Activated CD4-positive, alpha-beta T cell treated with anti-CD3 and anti-CD28 coated beads for 24 hours (primary cell): ENCODE measurements at regions not wholly inside any gene's neighbourhood (a gene's known extent, or its start where the extent isn't known, plus 50 kb on each side); places are given as distances from the start of the nearest gene placed in this dataset.

Experiments
- DNase-seq, 2 donors: peaks; one replicate each; pipeline ENCODE4 v3.0.0-alpha.2; 2020; ENCODE audit warnings: low read depth in 2 of 2

GRCh38 chr5:74289238-74289637 is 351.3 kb downstream of the ENC1 start:
- no peak for DNase-seq

GRCh38 chr5:74288448-74289108 is 351.9 kb downstream of the ENC1 start:
- DNase-seq, result no peak

GRCh38 chr5:74288038-74288437 is 352.5 kb downstream of the ENC1 start:
- no peak for DNase-seq

- DNase-seq, result no peak
Observed at GRCh38 chr5:74286734-74287695, 353.5 kb downstream of the ENC1 start.

GRCh38 chr5:74285675-74286280 is 354.8 kb downstream of the ENC1 start:
- DNase-seq, result no peak

- DNase-seq, result no peak
Observed at GRCh38 chr5:74282490-74282889, 358.0 kb downstream of the ENC1 start.

- no peak for DNase-seq
Observed at GRCh38 chr5:74281166-74281565, 359.4 kb downstream of the ENC1 start.

- DNase-seq, result no peak
Observed at GRCh38 chr5:74280306-74280705, 360.2 kb downstream of the ENC1 start.

- no peak for DNase-seq
Observed at GRCh38 chr5:74279244-74279643, 361.3 kb downstream of the ENC1 start.

- no peak for DNase-seq
Observed at GRCh38 chr5:74277418-74277817, 363.1 kb downstream of the ENC1 start.

GRCh38 chr5:74275171-74275992 is 365.1 kb downstream of the ENC1 start:
- no peak for DNase-seq

GRCh38 chr5:74274326-74274725 is 366.2 kb downstream of the ENC1 start:
- no peak for DNase-seq

- no peak for DNase-seq
Observed at GRCh38 chr5:74272831-74273451, 367.6 kb downstream of the ENC1 start.

GRCh38 chr5:74272024-74272775 is 368.3 kb downstream of the ENC1 start:
- no peak for DNase-seq

- no peak for DNase-seq
Observed at GRCh38 chr5:74268297-74268696, 372.2 kb downstream of the ENC1 start.

GRCh38 chr5:74266836-74267235 is 373.7 kb downstream of the ENC1 start:
- no peak for DNase-seq

GRCh38 chr5:74266132-74266531 is 374.4 kb downstream of the ENC1 start:
- no peak for DNase-seq

- DNase-seq, result no peak
Observed at GRCh38 chr5:74262544-74263207, 377.9 kb downstream of the ENC1 start.

- DNase-seq, result no peak
Observed at GRCh38 chr5:74261866-74262265, 378.7 kb downstream of the ENC1 start.

GRCh38 chr5:74261421-74261820 is 379.1 kb downstream of the ENC1 start:
- no peak for DNase-seq
